Retinal pigment epithelial cell (primary cell): ENCODE measurements at regions not wholly inside any gene's neighbourhood (a gene's known extent, or its start where the extent isn't known, plus 50 kb on each side); places are given as distances from the start of the nearest gene placed in this dataset.

Source experiments
- DNase-seq: peaks from one replicate; pipeline ENCODE4 v3.0.0-alpha.2; 2010; ENCODE audit warnings: low read depth
- H3K4me3 ChIP-seq: 2 replicates; pipeline ENCODE4 v1.5.1; 2011; ENCODE audit warnings: mild to moderate bottlenecking, low read length, control low read depth, moderate library complexity
- TF ChIP-seq, protein P1 (sequence below): conservative IDR thresholded peaks from 2 replicates; pipeline ENCODE4 v1.5.1; 2011; ENCODE audit warnings: low read depth, low read length, control low read depth, inconsistent platforms

- no peak overlapping the region for H3K4me3 ChIP-seq
- TF ChIP-seq, protein P1, sequence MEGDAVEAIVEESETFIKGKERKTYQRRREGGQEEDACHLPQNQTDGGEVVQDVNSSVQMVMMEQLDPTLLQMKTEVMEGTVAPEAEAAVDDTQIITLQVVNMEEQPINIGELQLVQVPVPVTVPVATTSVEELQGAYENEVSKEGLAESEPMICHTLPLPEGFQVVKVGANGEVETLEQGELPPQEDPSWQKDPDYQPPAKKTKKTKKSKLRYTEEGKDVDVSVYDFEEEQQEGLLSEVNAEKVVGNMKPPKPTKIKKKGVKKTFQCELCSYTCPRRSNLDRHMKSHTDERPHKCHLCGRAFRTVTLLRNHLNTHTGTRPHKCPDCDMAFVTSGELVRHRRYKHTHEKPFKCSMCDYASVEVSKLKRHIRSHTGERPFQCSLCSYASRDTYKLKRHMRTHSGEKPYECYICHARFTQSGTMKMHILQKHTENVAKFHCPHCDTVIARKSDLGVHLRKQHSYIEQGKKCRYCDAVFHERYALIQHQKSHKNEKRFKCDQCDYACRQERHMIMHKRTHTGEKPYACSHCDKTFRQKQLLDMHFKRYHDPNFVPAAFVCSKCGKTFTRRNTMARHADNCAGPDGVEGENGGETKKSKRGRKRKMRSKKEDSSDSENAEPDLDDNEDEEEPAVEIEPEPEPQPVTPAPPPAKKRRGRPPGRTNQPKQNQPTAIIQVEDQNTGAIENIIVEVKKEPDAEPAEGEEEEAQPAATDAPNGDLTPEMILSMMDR: no peak
- no peak for DNase-seq
Measured at GRCh38 chr15:81905889-81906288, 139.9 kb downstream of the MEX3B start.

GRCh38 chr15:81901319-81901718 is 144.5 kb downstream of the MEX3B start:
- TF ChIP-seq, protein P1: no peak
- H3K4me3 ChIP-seq: no peak overlapping the region
- no peak for DNase-seq

DNA sequence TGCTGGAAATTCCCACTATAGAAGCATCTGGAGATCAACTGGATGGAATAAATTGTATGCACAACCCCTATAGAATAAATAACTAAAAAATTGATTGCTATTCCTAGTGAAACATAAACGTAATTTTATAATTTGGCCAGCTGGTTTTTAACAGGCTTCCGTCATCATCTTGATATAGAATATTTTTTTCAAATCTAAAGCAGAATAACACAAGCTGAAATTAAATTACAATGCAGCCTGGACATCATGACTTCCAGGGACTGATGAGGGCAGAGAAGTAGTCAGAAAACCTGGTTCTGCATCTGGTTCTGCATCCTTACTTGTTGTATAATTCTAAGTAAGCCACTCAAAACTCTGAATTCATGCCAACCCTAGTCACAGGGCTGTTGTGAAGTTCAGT is 146.1 kb downstream of the MEX3B start:
- TF ChIP-seq, protein P1: no peak
- DNase-seq: no peak
- no peak overlapping the region for H3K4me3 ChIP-seq

- DNase-seq: no peak
- TF ChIP-seq, protein P1: no peak
- no peak overlapping the region for H3K4me3 ChIP-seq
Measured at GRCh38 chr15:81899024-81899423, 146.8 kb downstream of the MEX3B start.

DNA sequence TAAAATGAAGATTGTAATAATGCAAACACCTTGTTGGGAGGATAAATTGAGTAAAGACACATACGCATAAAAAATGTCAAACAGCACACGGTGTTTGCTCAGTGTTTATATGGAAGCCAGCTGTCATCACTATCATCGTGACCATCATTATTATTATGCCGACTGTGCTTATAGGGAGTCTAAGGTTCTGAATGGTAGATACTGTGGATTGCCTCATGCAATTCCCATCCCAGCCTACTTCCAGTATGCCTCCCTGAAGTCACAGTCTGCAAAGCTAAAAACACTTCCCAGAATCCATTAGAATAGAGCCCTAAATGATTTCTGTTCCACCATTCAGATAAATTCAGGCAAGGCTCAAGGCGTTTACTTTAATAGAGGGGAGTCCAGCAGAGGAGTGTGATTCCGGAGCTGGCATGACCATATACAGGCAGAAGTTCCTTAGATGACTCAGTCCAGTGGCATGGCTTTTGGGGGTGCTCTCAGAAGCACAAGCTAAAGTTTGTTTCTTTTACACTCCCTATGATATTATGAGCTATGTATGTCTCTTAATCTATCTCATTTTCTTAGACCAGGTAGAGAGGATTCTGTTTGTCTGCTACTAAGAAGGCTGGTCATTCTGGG is 148.7 kb downstream of the MEX3B start:
- TF ChIP-seq, protein P1: no peak
- peak; percentile 20 for DNase-seq
- no peak overlapping the region for H3K4me3 ChIP-seq

GRCh38 chr15:81896356-81896755 is 149.5 kb downstream of the MEX3B start:
- TF ChIP-seq, protein P1: no peak
- H3K4me3 ChIP-seq: no peak overlapping the region
- no peak for DNase-seq

DNA sequence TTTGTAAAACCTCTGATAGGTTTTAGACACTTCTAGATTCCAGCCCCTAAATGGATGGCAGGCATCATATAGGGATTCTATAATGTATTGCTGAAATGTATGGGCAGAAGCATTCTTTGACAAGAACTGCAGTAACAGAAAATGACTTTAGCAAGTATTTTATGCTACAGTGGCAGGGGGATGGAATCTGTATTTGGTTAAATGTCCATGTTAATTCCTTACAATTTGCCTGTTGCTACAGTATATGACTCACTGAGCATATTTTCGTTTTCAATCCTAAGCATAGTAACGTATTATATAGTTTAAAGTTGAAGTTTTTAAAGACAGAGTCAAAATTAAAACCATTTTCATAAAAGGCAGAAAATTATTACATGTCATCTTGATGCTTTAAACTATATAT is 150.1 kb downstream of the MEX3B start:
- no peak overlapping the region for H3K4me3 ChIP-seq
- TF ChIP-seq, protein P1: no peak
- DNase-seq: no peak
